Effector memory CD4-positive, alpha-beta T cell (primary cell): ENCODE measurements at regions not wholly inside any gene's neighbourhood (a gene's known extent, or its start where the extent isn't known, plus 50 kb on each side); places are given as distances from the start of the nearest gene placed in this dataset.

Experiments used
- DNase-seq, 3 donors: peaks; one replicate each; pipeline ENCODE4 v3.0.0-alpha.2; 2020
- H3K27ac ChIP-seq: 2 replicates; pipeline ENCODE4 v1.7.0; 2013; ENCODE audit warnings: mild to moderate bottlenecking, low read length, moderate library complexity; ENCODE audit not compliant: insufficient read depth, poor library complexity, severe bottlenecking
- H3K27me3 ChIP-seq: replicated peaks from 2 replicates; pipeline ENCODE4 v1.7.0; 2013; ENCODE audit warnings: mild to moderate bottlenecking, low read length; ENCODE audit not compliant: insufficient read depth, control insufficient read depth, poor library complexity, severe bottlenecking
- H3K36me3 ChIP-seq: 2 replicates; pipeline ENCODE4 v1.7.0; 2013; ENCODE audit warnings: mild to moderate bottlenecking, low read length, moderate library complexity; ENCODE audit not compliant: control insufficient read depth, insufficient read depth
- H3K4me1 ChIP-seq: 2 replicates; pipeline ENCODE4 v1.7.0; 2013; ENCODE audit warnings: low read length, mild to moderate bottlenecking; ENCODE audit not compliant: control insufficient read depth, insufficient read depth, poor library complexity, severe bottlenecking
- H3K4me3 ChIP-seq: 2 replicates; pipeline ENCODE4 v1.7.0; 2013; ENCODE audit warnings: low read length, low read depth, mild to moderate bottlenecking; ENCODE audit not compliant: insufficient read depth, poor library complexity, severe bottlenecking
- H3K9me3 ChIP-seq: 2 replicates; pipeline ENCODE4 v1.7.0; 2013; ENCODE audit warnings: mild to moderate bottlenecking, low read length, moderate library complexity; ENCODE audit not compliant: control insufficient read depth

GRCh38 chr9:99736291-99736690, 85.4 kb upstream of the NR4A3 start:
- H3K4me3 ChIP-seq: no peak overlapping the region
- H3K9me3 ChIP-seq: no peaks in the 10 kb centered on the region
- no peak overlapping the region for H3K27ac ChIP-seq

GRCh38 chr9:99737649-99738048, 84.0 kb upstream of the NR4A3 start:
- H3K4me1 ChIP-seq: no peaks in the 10 kb centered on the region
- no peak for DNase-seq
- H3K4me3 ChIP-seq: no peak overlapping the region
- no peaks in the 10 kb centered on the region for H3K36me3 ChIP-seq
- H3K9me3 ChIP-seq: no peaks in the 10 kb centered on the region
- H3K27me3 ChIP-seq: no peaks in the 10 kb centered on the region
- H3K27ac ChIP-seq: no peak overlapping the region

More at GRCh38 chr9:99736291-99736690, 85.4 kb upstream of the NR4A3 start:
- H3K27me3 ChIP-seq: no peaks in the 10 kb centered on the region
- H3K36me3 ChIP-seq: no peaks in the 10 kb centered on the region
- no peaks in the 10 kb centered on the region for H3K4me1 ChIP-seq
- no peak for DNase-seq

- Histone ChIP-seq H3K4me1 (no peaks in the 10 kb centered on the region), H3K9me3 (no peaks in the 10 kb centered on the region), H3K27me3 (no peaks in the 10 kb centered on the region), H3K27ac (no peak overlapping the region), H3K4me3 (no peak overlapping the region), H3K36me3 (no peaks in the 10 kb centered on the region)
- no peak for DNase-seq
Observed at GRCh38 chr9:99743006-99743405, 78.7 kb upstream of the NR4A3 start.

GRCh38 chr9:99743455-99743854, 78.2 kb upstream of the NR4A3 start:
- Histone ChIP-seq H3K27ac (no peak overlapping the region), H3K4me3 (no peak overlapping the region), H3K36me3 (no peaks in the 10 kb centered on the region), H3K27me3 (no peaks in the 10 kb centered on the region), H3K4me1 (no peaks in the 10 kb centered on the region), H3K9me3 (no peaks in the 10 kb centered on the region)
- DNase-seq: no peak

GRCh38 chr9:99744132-99744531, 77.6 kb upstream of the NR4A3 start:
- H3K27ac ChIP-seq: no peak overlapping the region
- no peaks in the 10 kb centered on the region for H3K9me3 ChIP-seq
- no peak overlapping the region for H3K4me3 ChIP-seq
- no peaks in the 10 kb centered on the region for H3K4me1 ChIP-seq
- no peaks in the 10 kb centered on the region for H3K27me3 ChIP-seq
- no peak for DNase-seq
- H3K36me3 ChIP-seq: no peaks in the 10 kb centered on the region

- Histone ChIP-seq H3K36me3 (no peaks in the 10 kb centered on the region), H3K4me1 (no peaks in the 10 kb centered on the region), H3K4me3 (no peak overlapping the region), H3K9me3 (no peaks in the 10 kb centered on the region), H3K27ac (no peak overlapping the region), H3K27me3 (no peaks in the 10 kb centered on the region)
- DNase-seq: no peak
Observed at GRCh38 chr9:99745085-99745484, 76.6 kb upstream of the NR4A3 start.

- no peaks in the 10 kb centered on the region for H3K27me3 ChIP-seq
- H3K27ac ChIP-seq: no peak overlapping the region
- H3K4me1 ChIP-seq: no peaks in the 10 kb centered on the region
- DNase-seq: no peak
- no peaks in the 10 kb centered on the region for H3K9me3 ChIP-seq
- H3K36me3 ChIP-seq: no peaks in the 10 kb centered on the region
- no peak overlapping the region for H3K4me3 ChIP-seq
Observed at GRCh38 chr9:99746406-99746805, 75.3 kb upstream of the NR4A3 start.

GRCh38 chr9:99748266-99748665, 73.4 kb upstream of the NR4A3 start:
- no peaks in the 10 kb centered on the region for H3K9me3 ChIP-seq
- no peak for DNase-seq
- no peak overlapping the region for H3K27ac ChIP-seq

GRCh38 chr9:99748676-99749075, 73.0 kb upstream of the NR4A3 start:
- Histone ChIP-seq H3K27ac (no peak overlapping the region), H3K9me3 (no peaks in the 10 kb centered on the region), H3K4me1 (no peaks in the 10 kb centered on the region), H3K4me3 (no peak overlapping the region), H3K27me3 (no peaks in the 10 kb centered on the region), H3K36me3 (no peaks in the 10 kb centered on the region)
- DNase-seq: no peak

More at GRCh38 chr9:99748266-99748665, 73.4 kb upstream of the NR4A3 start:
- H3K36me3 ChIP-seq: no peaks in the 10 kb centered on the region
- no peaks in the 10 kb centered on the region for H3K27me3 ChIP-seq
- no peak overlapping the region for H3K4me3 ChIP-seq
- H3K4me1 ChIP-seq: no peaks in the 10 kb centered on the region

GRCh38 chr9:99749641-99750040, 72.0 kb upstream of the NR4A3 start:
- H3K9me3 ChIP-seq: no peaks in the 10 kb centered on the region
- no peaks in the 10 kb centered on the region for H3K27me3 ChIP-seq
- no peak for DNase-seq
- no peak overlapping the region for H3K4me3 ChIP-seq
- H3K4me1 ChIP-seq: no peaks in the 10 kb centered on the region
- H3K27ac ChIP-seq: no peak overlapping the region
- H3K36me3 ChIP-seq: no peaks in the 10 kb centered on the region

- Histone ChIP-seq H3K27ac (no peak overlapping the region), H3K27me3 (no peaks in the 10 kb centered on the region), H3K36me3 (no peaks in the 10 kb centered on the region), H3K4me1 (no peaks in the 10 kb centered on the region), H3K9me3 (no peaks in the 10 kb centered on the region), H3K4me3 (no peak overlapping the region)
- DNase-seq: no peak
Observed at GRCh38 chr9:99750526-99750925, 71.2 kb upstream of the NR4A3 start.
